Fibroblast of lung (primary cell): ENCODE measurements at regions not wholly inside any gene's neighbourhood (a gene's known extent, or its start where the extent isn't known, plus 50 kb on each side); places are given as distances from the start of the nearest gene placed in this dataset.

Source experiments
- CTCF ChIP-seq, 2 donors: IDR thresholded peaks in 1 of 2; conservative IDR thresholded peaks in 1 of 2; 1 replicate in 1 of 2; 2 replicates in 1 of 2; pipeline ENCODE4 v1.5.1; 2011 to 2012; ENCODE audit warnings: low read length in 2 of 2, control low read depth in 1 of 2, inconsistent platforms in 1 of 2, low read depth in 1 of 2, mild to moderate bottlenecking in 1 of 2
- EZH2 ChIP-seq: IDR thresholded peaks from 2 replicates; pipeline ENCODE4 v1.5.1; 2012; ENCODE audit warnings: low read length, control low read depth, mild to moderate bottlenecking; ENCODE audit errors: missing control alignments

- no peak for TF ChIP-seq CTCF (conservative IDR thresholded peaks at IDR 0.05 in 1 of 2, IDR thresholded peaks at IDR 0.05 in 1 of 2; ENCODE audit: low read depth in 1 of 2, low read length in 2 of 2)
- TF ChIP-seq EZH2: no peak
Measured at GRCh38 chr9:90517103-90517502, 125.5 kb downstream of the DIRAS2 start.
